NB4 (cell line): ENCODE measurements at regions not wholly inside any gene's neighbourhood (a gene's known extent, or its start where the extent isn't known, plus 50 kb on each side); places are given as distances from the start of the nearest gene placed in this dataset.

Source experiments
- DNase-seq: peaks from one replicate; pipeline ENCODE4 v3.0.0; 2010; ENCODE audit warnings: low read depth
- H3K4me3 ChIP-seq: one replicate; pipeline ENCODE4 v1.5.1; 2011; ENCODE audit warnings: mild to moderate bottlenecking, low read depth, low read length, moderate library complexity
- CTCF ChIP-seq: IDR thresholded peaks from one replicate; pipeline ENCODE4 v1.5.1; 2012; ENCODE audit warnings: low read depth, low read length
- MAX ChIP-seq: IDR thresholded peaks from 2 replicates; pipeline ENCODE4 v1.6.1; 2011; ENCODE audit warnings: low read depth, low read length
- MYC ChIP-seq: IDR thresholded peaks from 2 replicates; pipeline ENCODE4 v1.6.1; 2011; ENCODE audit warnings: low read depth, low read length
- POLR2A ChIP-seq: IDR thresholded peaks from 2 replicates; pipeline ENCODE4 v1.6.1; 2011; ENCODE audit warnings: mild to moderate bottlenecking; ENCODE audit not compliant: insufficient read length; ENCODE audit errors: extremely low read depth

DNA sequence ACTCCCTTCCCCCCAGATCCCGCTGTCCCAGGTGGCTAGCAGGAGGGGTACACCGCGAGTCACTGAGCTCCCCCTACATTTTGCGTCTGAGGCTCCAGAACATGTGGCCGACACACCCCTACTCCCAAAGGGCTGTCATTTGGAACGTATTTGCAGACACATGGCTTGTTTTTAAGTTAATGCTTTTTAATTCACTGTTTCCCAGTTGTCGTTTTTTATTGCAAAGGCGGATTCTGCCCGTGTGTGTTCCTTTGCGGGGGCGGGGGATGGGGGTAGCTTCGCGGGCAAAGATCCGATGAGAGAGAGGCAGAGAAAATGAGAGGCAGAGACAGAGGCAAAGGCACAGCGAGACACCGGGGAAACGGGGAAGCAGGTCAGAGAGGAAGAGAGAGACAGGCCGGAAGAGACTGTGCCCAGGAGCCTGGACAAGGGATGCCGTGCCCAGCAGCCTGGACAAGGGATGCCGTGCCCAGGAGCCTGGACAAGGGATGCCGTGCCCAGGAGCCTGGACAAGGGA lies 270.2 kb downstream of the FOXD2 start:
- TF ChIP-seq CTCF = no peak
- no peak for TF ChIP-seq POLR2A
- no peak for TF ChIP-seq MAX
- TF ChIP-seq MYC = no peak
- no peak overlapping the region for H3K4me3 ChIP-seq
- no peak for DNase-seq

DNA sequence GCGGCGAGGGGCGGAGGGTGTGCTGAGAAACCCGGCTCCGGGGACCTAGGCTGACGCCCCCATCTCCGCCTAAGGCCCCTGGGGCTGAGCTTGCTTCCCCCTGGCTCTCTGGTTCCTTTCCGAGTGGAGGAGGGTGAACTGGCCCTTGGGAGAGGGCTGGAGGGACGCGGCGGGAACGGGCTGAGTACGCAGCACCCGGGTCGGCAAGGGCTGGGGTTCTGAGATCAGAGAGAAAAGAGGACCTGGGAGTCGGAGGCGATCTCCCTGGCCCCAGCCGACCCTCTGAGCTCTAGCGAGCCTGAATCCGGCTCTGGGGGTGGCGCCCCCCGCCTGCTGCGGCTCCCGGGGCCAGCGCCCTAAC lies 270.8 kb downstream of the FOXD2 start:
- H3K4me3 ChIP-seq = no peak overlapping the region
- TF ChIP-seq MAX (no peak), CTCF (no peak), MYC (no peak), POLR2A (no peak)
- no peak for DNase-seq

- no peak for TF ChIP-seq POLR2A
- no peak for TF ChIP-seq MYC
- no peak for TF ChIP-seq CTCF
- no peak for TF ChIP-seq MAX
- H3K4me3 ChIP-seq = no peak overlapping the region
- peak; percentile 26 for DNase-seq
These were observed 271.4 kb downstream of the FOXD2 start for GRCh38 chr1:47709019-47709871.

DNA sequence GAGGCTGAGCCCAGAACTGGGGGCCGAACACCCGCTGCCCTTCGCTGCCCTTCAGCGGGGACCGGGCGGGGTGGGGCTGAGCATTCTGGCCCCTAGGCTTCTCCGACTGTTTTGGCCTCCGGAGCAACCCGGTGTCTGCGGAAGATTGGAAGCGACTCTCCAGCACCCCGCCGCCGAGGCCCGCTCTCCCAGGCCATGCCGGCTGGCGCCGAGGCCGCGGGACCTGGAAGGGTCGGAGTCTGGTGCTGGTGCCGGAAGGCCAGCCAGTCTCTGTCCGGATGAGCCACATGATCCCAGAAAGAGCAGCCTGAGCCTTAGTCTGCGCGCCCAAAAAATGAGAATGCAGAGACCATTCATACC lies 272.0 kb downstream of the FOXD2 start:
- H3K4me3 ChIP-seq = no peak overlapping the region
- TF ChIP-seq CTCF (no peak), MYC (no peak), POLR2A (no peak), MAX (no peak)
- no peak for DNase-seq

- TF ChIP-seq POLR2A (no peak), MAX (no peak), MYC (0 out of 2 replicates have a peak, but pooled peaks have one; percentile 14), CTCF (peak; percentile 80)
- DNase-seq = peak; percentile 52
- H3K4me3 ChIP-seq = no peak overlapping the region
These were observed 272.7 kb downstream of the FOXD2 start for GRCh38 chr1:47710329-47711071.
